KMS-11 (cell line): ENCODE measurements at regions not wholly inside any gene's neighbourhood (a gene's known extent, or its start where the extent isn't known, plus 50 kb on each side); places are given as distances from the start of the nearest gene placed in this dataset.

Experiments used
- H2AFZ ChIP-seq: fragments of 200-600 bp; sonication (generic); 2 replicates; pipeline ENCODE4 v1.6.1; 2016; ENCODE audit warnings: antibody characterized with exemption, mixed run types, low read depth
- H3K27ac ChIP-seq: fragments of 200-600 bp; sonication (generic); 2 replicates; pipeline ENCODE4 v1.6.1; 2016; ENCODE audit warnings: mild to moderate bottlenecking, mixed run types
- H3K27me3 ChIP-seq: fragments of 200-600 bp; sonication (generic); 2 replicates; pipeline ENCODE4 v1.6.1; 2017; ENCODE audit warnings: mild to moderate bottlenecking, low read depth, mixed run types, moderate library complexity; ENCODE audit not compliant: insufficient read depth
- H3K36me3 ChIP-seq: fragments of 200-600 bp; sonication (generic); 2 replicates; pipeline ENCODE4 v1.6.1; 2017; ENCODE audit warnings: mild to moderate bottlenecking, mixed run types; ENCODE audit not compliant: insufficient read depth
- H3K4me1 ChIP-seq: fragments of 200-600 bp; sonication (generic); 2 replicates; pipeline ENCODE4 v1.6.1; 2016; ENCODE audit warnings: mild to moderate bottlenecking, low read depth, mixed run types; ENCODE audit not compliant: poor library complexity, severe bottlenecking
- H3K4me2 ChIP-seq: fragments of 200-600 bp; sonication (generic); 2 replicates; pipeline ENCODE4 v1.7.0; 2016; ENCODE audit warnings: mild to moderate bottlenecking, mixed run types
- H3K4me3 ChIP-seq: fragments of 200-600 bp; sonication (generic); IDR thresholded peaks from 2 replicates; pipeline ENCODE4 v1.6.1; 2017; ENCODE audit warnings: low read depth, low read length, mixed read lengths; ENCODE audit not compliant: insufficient read depth
- H3K79me2 ChIP-seq: fragments of 200-600 bp; sonication (generic); 2 replicates; pipeline ENCODE4 v1.6.1; 2016; ENCODE audit warnings: low read depth, mixed run types; ENCODE audit not compliant: insufficient read depth
- H3K9ac ChIP-seq: fragments of 200-600 bp; sonication (generic); 2 replicates; pipeline ENCODE4 v1.6.1; 2016; ENCODE audit warnings: mild to moderate bottlenecking, mixed run types
- H4K20me1 ChIP-seq: fragments of 200-600 bp; sonication (generic); 2 replicates; pipeline ENCODE4 v1.6.1; 2016; ENCODE audit warnings: mild to moderate bottlenecking, mixed run types; ENCODE audit not compliant: insufficient read depth
- TF ChIP-seq, protein P1 (sequence below): fragments of 200-600 bp; sonication (generic); conservative IDR thresholded peaks from 2 replicates; pipeline ENCODE4 v1.6.1; 2017; ENCODE audit warnings: low read depth, mild to moderate bottlenecking, antibody characterized with exemption, low read length, moderate library complexity, mixed read lengths

DNA sequence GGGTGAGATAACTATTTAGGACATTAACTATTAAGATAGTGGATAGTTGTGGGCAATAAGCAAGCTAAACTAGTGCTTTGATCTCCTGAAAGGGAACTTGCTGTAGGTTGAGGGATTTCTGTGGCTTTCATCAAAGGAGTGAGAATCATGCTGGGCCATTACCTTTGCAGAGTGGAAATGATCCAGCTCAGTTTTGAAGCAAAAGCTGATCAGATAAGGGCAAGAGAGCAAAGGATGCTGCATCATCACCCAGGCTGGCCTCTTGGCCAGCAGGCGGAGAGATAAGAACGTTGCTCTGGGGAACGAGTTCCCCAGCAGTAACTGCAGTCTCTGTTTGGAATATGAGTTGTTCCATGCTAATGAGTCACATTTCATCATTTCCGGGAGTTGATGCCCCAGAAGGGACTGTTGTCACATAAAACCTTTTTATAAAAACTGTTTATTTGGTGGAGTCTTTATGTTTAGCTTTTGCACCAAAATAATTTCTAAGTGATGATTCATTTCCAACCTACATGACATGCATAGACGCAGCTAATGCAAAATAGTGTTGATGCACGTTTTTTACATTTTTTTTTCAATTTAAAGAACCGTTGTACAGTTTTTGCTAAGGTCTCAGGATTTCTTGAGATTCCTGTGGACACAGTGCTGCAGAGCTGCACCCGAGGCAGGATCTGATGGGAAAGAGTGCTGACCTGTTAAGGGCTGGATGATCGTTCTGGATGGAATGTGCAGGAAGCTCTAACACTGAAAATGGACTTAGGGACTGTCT is 99.3 kb downstream of the ACTBL2 start:
- Histone ChIP-seq H3K79me2 (no peaks in the 10 kb centered on the region), H3K4me1 (no peaks in the 10 kb centered on the region), H3K27me3 (no peaks in the 10 kb centered on the region), H3K36me3 (no peaks in the 10 kb centered on the region), H2AFZ (no peak overlapping the region), H3K4me3 (no peak overlapping the region), H4K20me1 (no peaks in the 10 kb centered on the region), H3K4me2 (no peak overlapping the region), H3K27ac (no peak overlapping the region), H3K9ac (no peak overlapping the region)
- TF ChIP-seq, protein P1, sequence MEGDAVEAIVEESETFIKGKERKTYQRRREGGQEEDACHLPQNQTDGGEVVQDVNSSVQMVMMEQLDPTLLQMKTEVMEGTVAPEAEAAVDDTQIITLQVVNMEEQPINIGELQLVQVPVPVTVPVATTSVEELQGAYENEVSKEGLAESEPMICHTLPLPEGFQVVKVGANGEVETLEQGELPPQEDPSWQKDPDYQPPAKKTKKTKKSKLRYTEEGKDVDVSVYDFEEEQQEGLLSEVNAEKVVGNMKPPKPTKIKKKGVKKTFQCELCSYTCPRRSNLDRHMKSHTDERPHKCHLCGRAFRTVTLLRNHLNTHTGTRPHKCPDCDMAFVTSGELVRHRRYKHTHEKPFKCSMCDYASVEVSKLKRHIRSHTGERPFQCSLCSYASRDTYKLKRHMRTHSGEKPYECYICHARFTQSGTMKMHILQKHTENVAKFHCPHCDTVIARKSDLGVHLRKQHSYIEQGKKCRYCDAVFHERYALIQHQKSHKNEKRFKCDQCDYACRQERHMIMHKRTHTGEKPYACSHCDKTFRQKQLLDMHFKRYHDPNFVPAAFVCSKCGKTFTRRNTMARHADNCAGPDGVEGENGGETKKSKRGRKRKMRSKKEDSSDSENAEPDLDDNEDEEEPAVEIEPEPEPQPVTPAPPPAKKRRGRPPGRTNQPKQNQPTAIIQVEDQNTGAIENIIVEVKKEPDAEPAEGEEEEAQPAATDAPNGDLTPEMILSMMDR = no peak

DNA sequence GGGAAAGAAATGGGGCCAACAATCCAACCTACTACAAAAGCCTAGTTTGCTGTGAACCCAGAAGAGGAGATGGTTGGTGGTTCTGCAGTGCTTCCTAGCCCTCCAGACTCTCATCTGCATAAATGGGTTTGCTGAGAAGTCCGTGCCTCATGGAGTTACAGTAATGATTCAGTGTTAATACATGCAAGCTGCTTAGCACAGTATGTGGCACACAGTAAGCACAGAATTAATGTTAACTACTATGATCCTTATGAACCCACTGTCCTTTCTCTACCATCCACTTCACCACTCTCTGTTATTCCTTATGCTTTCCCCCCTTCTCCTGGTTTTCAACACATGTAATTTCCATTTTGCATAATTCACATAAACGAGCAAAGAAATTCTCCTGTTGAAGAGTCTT is 100.0 kb downstream of the ACTBL2 start:
- H4K20me1 ChIP-seq = no peaks in the 10 kb centered on the region
- H3K27me3 ChIP-seq = no peaks in the 10 kb centered on the region
- H2AFZ ChIP-seq = no peak overlapping the region
- H3K36me3 ChIP-seq = no peaks in the 10 kb centered on the region
- no peak overlapping the region for H3K4me3 ChIP-seq
- TF ChIP-seq, protein P1 = no peak
- no peaks in the 10 kb centered on the region for H3K4me1 ChIP-seq
- no peak overlapping the region for H3K9ac ChIP-seq
- no peak overlapping the region for H3K4me2 ChIP-seq
- H3K27ac ChIP-seq = no peak overlapping the region
- H3K79me2 ChIP-seq = no peaks in the 10 kb centered on the region

DNA sequence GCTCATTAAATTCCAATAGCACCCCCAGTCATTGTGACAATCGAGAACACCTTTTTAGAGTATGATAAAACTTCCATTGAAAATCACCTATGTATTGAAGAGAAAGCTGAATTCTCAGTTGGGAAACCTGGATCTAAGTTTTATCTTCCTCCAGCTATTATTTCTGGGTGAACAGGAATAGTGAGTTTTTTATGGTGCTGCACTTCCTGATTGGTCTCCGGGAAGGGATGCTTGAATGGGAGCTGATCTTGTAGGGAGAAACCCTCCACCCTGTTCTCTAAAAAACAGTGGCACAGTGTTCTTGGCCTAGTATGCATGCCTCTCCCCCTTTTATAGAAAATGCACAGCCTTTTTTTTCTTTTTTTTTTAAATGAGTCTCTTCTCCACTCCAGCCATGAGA is 112.2 kb downstream of the ACTBL2 start:
- Histone ChIP-seq H3K36me3 (no peaks in the 10 kb centered on the region), H3K79me2 (no peaks in the 10 kb centered on the region), H3K4me3 (no peak overlapping the region), H3K4me2 (no peak overlapping the region), H3K4me1 (no peaks in the 10 kb centered on the region), H2AFZ (no peak overlapping the region), H4K20me1 (no peaks in the 10 kb centered on the region), H3K27me3 (no peaks in the 10 kb centered on the region), H3K9ac (no peak overlapping the region), H3K27ac (no peak overlapping the region)
- TF ChIP-seq, protein P1 = no peak

DNA sequence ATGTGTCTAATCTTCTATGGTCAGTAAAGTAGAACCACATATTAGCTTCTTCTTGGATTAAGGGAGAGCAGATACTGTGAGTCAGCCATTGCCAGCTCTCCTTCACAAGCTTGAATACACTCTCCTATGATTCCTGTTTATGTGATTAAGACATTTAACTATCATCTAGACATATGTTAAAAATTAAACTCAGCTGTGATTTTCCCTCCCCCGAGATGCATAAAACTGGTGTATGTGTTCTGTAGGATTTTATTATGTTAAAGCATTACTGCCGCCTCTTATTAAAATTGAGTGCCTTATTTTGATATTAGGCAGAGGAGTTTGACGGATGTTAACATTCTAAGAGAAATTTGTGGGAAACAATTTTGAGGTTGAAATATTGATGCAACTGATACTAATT is 114.6 kb downstream of the ACTBL2 start:
- no peaks in the 10 kb centered on the region for H3K27me3 ChIP-seq
- H3K4me3 ChIP-seq = no peak overlapping the region
- no peak overlapping the region for H3K4me2 ChIP-seq
- H3K36me3 ChIP-seq = no peaks in the 10 kb centered on the region
- H3K9ac ChIP-seq = no peak overlapping the region
- TF ChIP-seq, protein P1 = no peak
- no peaks in the 10 kb centered on the region for H3K79me2 ChIP-seq
- H2AFZ ChIP-seq = no peak overlapping the region
- no peaks in the 10 kb centered on the region for H4K20me1 ChIP-seq
- H3K4me1 ChIP-seq = no peaks in the 10 kb centered on the region
- H3K27ac ChIP-seq = no peak overlapping the region
